Nephron progenitor cell (in vitro differentiated cells): ENCODE measurements at regions not wholly inside any gene's neighbourhood (a gene's known extent, or its start where the extent isn't known, plus 50 kb on each side); places are given as distances from the start of the nearest gene placed in this dataset.

Experiments used
- DNase-seq: peaks from one replicate; pipeline ENCODE4 v3.0.0; 2021
- H3K27ac Mint-ChIP-seq: 2 replicates; pipeline ENCODE4 v1.8.0; 2021; ENCODE audit warnings: mild to moderate bottlenecking, moderate library complexity, mixed read lengths
- H3K27me3 Mint-ChIP-seq: 2 replicates; pipeline ENCODE4 v1.8.0; 2021; ENCODE audit warnings: mild to moderate bottlenecking, low read depth, mixed read lengths; ENCODE audit not compliant: poor library complexity
- H3K36me3 Mint-ChIP-seq: 2 replicates; pipeline ENCODE4 v1.8.0; 2021; ENCODE audit warnings: low read depth, mixed read lengths
- H3K4me1 Mint-ChIP-seq: 2 replicates; pipeline ENCODE4 v1.8.0; 2021; ENCODE audit warnings: mixed read lengths
- H3K4me3 Mint-ChIP-seq: 2 replicates; pipeline ENCODE4 v1.8.0; 2021; ENCODE audit warnings: mild to moderate bottlenecking, moderate library complexity, mixed read lengths
- H3K9me3 Mint-ChIP-seq: 2 replicates; pipeline ENCODE4 v1.8.0; 2021; ENCODE audit warnings: mild to moderate bottlenecking, moderate library complexity, mixed read lengths
- TF ChIP-seq, protein P1 (sequence below): fragments of 200-600 bp; sonication (generic); IDR thresholded peaks from 2 replicates; pipeline ENCODE4 v1.5.0; 2021; ENCODE audit warnings: antibody characterized with exemption

GRCh38 chr13:38210928-38211596, 138.6 kb upstream of the UFM1 start:
- H3K4me1 Mint-ChIP-seq: no peaks in the 10 kb centered on the region
- peaks cover 11% of the 10 kb centered on the region for H3K9me3 Mint-ChIP-seq
- no peak for DNase-seq
- H3K27me3 Mint-ChIP-seq: no peaks in the 10 kb centered on the region
- H3K4me3 Mint-ChIP-seq: no peak overlapping the region
- H3K27ac Mint-ChIP-seq: no peak overlapping the region
- H3K36me3 Mint-ChIP-seq: no peaks in the 10 kb centered on the region
- TF ChIP-seq, protein P1, sequence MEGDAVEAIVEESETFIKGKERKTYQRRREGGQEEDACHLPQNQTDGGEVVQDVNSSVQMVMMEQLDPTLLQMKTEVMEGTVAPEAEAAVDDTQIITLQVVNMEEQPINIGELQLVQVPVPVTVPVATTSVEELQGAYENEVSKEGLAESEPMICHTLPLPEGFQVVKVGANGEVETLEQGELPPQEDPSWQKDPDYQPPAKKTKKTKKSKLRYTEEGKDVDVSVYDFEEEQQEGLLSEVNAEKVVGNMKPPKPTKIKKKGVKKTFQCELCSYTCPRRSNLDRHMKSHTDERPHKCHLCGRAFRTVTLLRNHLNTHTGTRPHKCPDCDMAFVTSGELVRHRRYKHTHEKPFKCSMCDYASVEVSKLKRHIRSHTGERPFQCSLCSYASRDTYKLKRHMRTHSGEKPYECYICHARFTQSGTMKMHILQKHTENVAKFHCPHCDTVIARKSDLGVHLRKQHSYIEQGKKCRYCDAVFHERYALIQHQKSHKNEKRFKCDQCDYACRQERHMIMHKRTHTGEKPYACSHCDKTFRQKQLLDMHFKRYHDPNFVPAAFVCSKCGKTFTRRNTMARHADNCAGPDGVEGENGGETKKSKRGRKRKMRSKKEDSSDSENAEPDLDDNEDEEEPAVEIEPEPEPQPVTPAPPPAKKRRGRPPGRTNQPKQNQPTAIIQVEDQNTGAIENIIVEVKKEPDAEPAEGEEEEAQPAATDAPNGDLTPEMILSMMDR: no peak

DNA sequence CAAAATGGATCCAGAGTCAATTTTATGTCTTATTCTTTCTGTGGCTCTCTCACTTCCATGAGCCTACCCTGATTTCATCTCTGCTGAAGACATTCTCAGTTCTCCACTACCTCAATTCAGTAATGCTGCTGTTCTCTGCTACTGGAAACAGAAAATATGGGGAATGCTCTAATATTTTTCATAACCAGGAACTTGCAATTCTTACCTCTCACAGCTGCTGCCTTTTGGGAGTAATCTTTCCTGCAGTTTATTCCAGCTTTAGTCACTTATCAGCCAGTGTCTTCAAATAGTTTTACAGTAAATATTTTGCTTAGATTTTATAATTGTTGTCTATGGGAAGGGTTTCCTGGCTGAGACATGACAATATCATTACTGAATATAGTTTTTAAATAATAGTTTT, 145.1 kb upstream of the UFM1 start:
- Mint-ChIP-seq H3K4me3 (no peak overlapping the region), H3K27ac (no peak overlapping the region), H3K27me3 (no peaks in the 10 kb centered on the region), H3K9me3 (no peaks in the 10 kb centered on the region), H3K4me1 (no peaks in the 10 kb centered on the region), H3K36me3 (no peaks in the 10 kb centered on the region)
- TF ChIP-seq, protein P1: no peak
- no peak for DNase-seq

DNA sequence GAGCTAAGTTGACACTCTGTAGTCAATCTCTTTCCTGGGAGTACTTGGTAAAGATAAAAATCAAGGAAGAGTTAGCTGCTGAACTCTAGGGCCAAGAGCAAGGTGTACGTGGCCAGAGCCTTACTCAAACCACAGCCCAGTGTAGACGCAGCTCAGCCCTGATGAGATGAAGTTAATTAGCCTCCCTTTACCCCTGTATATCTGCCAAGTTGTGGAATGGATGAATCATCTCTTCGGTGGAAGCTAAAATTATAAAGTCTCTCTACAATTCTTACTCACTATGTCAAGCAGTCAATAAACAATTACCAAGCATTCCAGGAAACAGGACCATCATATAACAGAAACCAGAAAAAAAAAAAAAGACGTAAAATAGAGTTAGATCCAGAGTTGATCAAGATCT, 146.9 kb upstream of the UFM1 start:
- Mint-ChIP-seq H3K4me3 (no peak overlapping the region), H3K36me3 (no peaks in the 10 kb centered on the region), H3K4me1 (no peaks in the 10 kb centered on the region), H3K27ac (no peak overlapping the region), H3K9me3 (no peaks in the 10 kb centered on the region), H3K27me3 (no peaks in the 10 kb centered on the region)
- no peak for DNase-seq
- TF ChIP-seq, protein P1: no peak

- Mint-ChIP-seq H3K4me3 (no peak overlapping the region), H3K9me3 (no peaks in the 10 kb centered on the region), H3K27ac (no peak overlapping the region), H3K36me3 (no peaks in the 10 kb centered on the region), H3K4me1 (no peaks in the 10 kb centered on the region), H3K27me3 (peaks cover 3% of the 10 kb centered on the region)
- TF ChIP-seq, protein P1: no peak
- DNase-seq: no peak
These were observed 158.6 kb upstream of the UFM1 start for GRCh38 chr13:38191016-38191415.

DNA sequence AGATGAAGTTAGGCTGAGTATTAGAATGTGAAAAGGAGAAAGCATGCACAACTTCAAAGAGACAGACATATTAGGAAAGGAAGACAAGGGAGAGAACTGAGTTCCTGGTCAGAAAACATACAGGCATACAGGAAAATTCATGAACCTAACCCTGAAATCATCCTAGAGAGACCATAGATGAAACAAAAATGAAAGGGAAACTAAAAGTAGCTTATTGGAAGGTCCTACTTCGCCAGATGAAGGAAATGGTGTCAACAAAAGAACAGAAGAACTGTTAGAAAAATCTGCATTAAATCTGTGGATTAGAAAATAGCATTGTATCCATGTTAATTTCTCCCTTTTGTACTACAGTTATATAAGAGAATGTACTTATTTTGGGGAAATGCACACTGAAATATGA, 169.0 kb upstream of the UFM1 start:
- no peak overlapping the region for H3K4me3 Mint-ChIP-seq
- no peaks in the 10 kb centered on the region for H3K36me3 Mint-ChIP-seq
- DNase-seq: no peak

DNA sequence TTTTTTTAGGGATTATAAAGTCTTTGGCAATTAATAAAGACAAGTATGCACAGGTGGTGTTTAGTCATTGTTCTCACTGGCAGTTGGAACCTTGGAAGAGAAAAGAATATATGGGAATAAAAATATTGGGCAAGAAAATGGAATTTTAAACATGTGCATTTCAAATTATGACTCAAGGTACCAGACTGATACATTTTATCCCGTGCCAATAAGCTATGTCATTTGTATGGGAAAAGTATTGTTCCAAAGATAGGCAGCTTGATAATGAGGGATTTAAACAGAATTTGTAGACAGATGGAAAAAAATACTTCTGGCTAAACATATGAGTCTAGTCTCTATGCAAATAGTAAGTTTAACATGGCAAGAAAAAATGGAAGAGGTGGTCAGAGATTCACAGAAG, 169.5 kb upstream of the UFM1 start:
- TF ChIP-seq, protein P1: no peak
- DNase-seq: no peak
- Mint-ChIP-seq H3K36me3 (no peaks in the 10 kb centered on the region), H3K4me3 (no peak overlapping the region), H3K9me3 (no peaks in the 10 kb centered on the region), H3K27me3 (peaks cover 4% of the 10 kb centered on the region), H3K27ac (no peak overlapping the region), H3K4me1 (no peaks in the 10 kb centered on the region)

More for the DNA sequence above, 169.0 kb upstream of the UFM1 start:
- Mint-ChIP-seq H3K27me3 (peaks cover 4% of the 10 kb centered on the region), H3K9me3 (no peaks in the 10 kb centered on the region), H3K27ac (no peak overlapping the region), H3K4me1 (no peaks in the 10 kb centered on the region)
- TF ChIP-seq, protein P1: no peak
